ENCODE measurements at regions not wholly inside any gene's neighbourhood (a gene's known extent, or its start where the extent isn't known, plus 50 kb on each side); places are given as distances from the start of the nearest gene placed in this dataset.
"Not testable (repeated sequence)": the region's sequence is repeated elsewhere in the genome, so short reads cannot be mapped to it uniquely, and the experiment has no call there.

- ATAC-seq; H3K27me3 ChIP-seq (ENCODE audit: control insufficient read depth, insufficient read depth, low read length); H3K9me3 ChIP-seq (ENCODE audit: control insufficient read depth, insufficient read depth, low read depth, low read length); POLR2A ChIA-PET; CTCF ChIA-PET; in situ Hi-C loops (cut with HindIII; ENCODE audit: low pct_unique_long_range_greater_than_20kb, low sequenced_read_pairs); intact Hi-C loops (cut with micrococcal nuclease; ENCODE audit: unreplicated experiment); H3K27ac ChIP-seq (ENCODE audit: low read length); BruUV-seq (replicated peaks); H3K4me3 ChIP-seq (ENCODE audit: low read depth in 2 of 2, low read length in 2 of 2); H3K36me3 ChIP-seq (ENCODE audit: control insufficient read depth, insufficient read depth, low read length); H3K4me1 ChIP-seq (ENCODE audit: control insufficient read depth, insufficient read depth, low read length); DNase-seq (ENCODE audit: low read depth, low spot score): not testable (repeated sequence)
Measured at GRCh38 chr13:22859411-22859810, 321.4 kb upstream of the SGCG start.

DNA sequence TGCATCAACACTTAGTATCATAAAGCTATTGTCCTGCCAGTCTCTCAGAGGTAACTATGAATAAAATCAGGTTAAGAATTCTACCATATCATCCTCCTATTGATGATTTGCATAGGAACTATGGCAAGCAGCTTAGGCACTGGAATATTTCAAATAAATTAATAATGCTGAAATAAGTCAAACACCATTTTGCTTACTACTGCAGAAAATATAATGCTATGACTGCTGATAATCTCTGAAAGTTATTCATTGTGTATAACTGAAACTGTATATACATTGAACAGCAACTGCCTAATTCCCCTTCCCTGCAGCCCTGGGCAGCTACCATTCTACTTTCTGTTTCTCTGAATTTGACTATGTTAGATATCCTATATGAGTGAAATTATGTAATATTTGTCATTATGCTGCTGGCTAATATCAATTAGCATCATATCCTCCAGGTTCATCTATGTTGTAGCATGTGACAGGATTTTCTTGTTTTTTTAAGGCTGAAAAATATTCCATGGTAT, 318.8 kb upstream of the SGCG start:
- in situ Hi-C loops (cut with HindIII; ENCODE audit: low pct_unique_long_range_greater_than_20kb, low sequenced_read_pairs) (no loop called here), intact Hi-C loops (cut with micrococcal nuclease; ENCODE audit: unreplicated experiment) (no loop called here)
- no TSS peak for BruUV-seq (replicated peaks)
- Histone ChIP-seq H3K36me3 (ENCODE audit: control insufficient read depth, insufficient read depth, low read length) (no peaks in the 10 kb centered on the region), H3K4me1 (ENCODE audit: control insufficient read depth, insufficient read depth, low read length) (no peaks in the 10 kb centered on the region), H3K9me3 (ENCODE audit: control insufficient read depth, insufficient read depth, low read depth, low read length) (no peaks in the 10 kb centered on the region), H3K27ac (ENCODE audit: low read length) (no peak overlapping the region), H3K27me3 (ENCODE audit: control insufficient read depth, insufficient read depth, low read length) (no peaks in the 10 kb centered on the region), H3K4me3 (ENCODE audit: low read depth in 2 of 2, low read length in 2 of 2) (no peak overlapping the region)
- ATAC-seq (no peak), DNase-seq (ENCODE audit: low read depth, low spot score) (no peak)
- ChIA-PET POLR2A (no interaction called here), CTCF (interaction anchor here (0.5 kb wide), 1 partner anchor 19 kb away, joined by 5 read pairs; no protein-coding TSS in a partner anchor)
- TF ChIP-seq, protein P1, sequence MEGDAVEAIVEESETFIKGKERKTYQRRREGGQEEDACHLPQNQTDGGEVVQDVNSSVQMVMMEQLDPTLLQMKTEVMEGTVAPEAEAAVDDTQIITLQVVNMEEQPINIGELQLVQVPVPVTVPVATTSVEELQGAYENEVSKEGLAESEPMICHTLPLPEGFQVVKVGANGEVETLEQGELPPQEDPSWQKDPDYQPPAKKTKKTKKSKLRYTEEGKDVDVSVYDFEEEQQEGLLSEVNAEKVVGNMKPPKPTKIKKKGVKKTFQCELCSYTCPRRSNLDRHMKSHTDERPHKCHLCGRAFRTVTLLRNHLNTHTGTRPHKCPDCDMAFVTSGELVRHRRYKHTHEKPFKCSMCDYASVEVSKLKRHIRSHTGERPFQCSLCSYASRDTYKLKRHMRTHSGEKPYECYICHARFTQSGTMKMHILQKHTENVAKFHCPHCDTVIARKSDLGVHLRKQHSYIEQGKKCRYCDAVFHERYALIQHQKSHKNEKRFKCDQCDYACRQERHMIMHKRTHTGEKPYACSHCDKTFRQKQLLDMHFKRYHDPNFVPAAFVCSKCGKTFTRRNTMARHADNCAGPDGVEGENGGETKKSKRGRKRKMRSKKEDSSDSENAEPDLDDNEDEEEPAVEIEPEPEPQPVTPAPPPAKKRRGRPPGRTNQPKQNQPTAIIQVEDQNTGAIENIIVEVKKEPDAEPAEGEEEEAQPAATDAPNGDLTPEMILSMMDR (IDR thresholded peaks at IDR 0.05): no peak
- TF ChIP-seq, protein P2, sequence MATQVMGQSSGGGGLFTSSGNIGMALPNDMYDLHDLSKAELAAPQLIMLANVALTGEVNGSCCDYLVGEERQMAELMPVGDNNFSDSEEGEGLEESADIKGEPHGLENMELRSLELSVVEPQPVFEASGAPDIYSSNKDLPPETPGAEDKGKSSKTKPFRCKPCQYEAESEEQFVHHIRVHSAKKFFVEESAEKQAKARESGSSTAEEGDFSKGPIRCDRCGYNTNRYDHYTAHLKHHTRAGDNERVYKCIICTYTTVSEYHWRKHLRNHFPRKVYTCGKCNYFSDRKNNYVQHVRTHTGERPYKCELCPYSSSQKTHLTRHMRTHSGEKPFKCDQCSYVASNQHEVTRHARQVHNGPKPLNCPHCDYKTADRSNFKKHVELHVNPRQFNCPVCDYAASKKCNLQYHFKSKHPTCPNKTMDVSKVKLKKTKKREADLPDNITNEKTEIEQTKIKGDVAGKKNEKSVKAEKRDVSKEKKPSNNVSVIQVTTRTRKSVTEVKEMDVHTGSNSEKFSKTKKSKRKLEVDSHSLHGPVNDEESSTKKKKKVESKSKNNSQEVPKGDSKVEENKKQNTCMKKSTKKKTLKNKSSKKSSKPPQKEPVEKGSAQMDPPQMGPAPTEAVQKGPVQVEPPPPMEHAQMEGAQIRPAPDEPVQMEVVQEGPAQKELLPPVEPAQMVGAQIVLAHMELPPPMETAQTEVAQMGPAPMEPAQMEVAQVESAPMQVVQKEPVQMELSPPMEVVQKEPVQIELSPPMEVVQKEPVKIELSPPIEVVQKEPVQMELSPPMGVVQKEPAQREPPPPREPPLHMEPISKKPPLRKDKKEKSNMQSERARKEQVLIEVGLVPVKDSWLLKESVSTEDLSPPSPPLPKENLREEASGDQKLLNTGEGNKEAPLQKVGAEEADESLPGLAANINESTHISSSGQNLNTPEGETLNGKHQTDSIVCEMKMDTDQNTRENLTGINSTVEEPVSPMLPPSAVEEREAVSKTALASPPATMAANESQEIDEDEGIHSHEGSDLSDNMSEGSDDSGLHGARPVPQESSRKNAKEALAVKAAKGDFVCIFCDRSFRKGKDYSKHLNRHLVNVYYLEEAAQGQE (IDR thresholded peaks at IDR 0.05; ENCODE audit: insufficient read depth in 1 of 2, low read depth in 2 of 2, low read length in 1 of 2): no peak
- TF ChIP-seq SIN3A (IDR thresholded peaks at IDR 0.05; ENCODE audit: borderline replicate concordance, insufficient read depth, low read depth, low read length): no peak
- no peak for TF ChIP-seq TCF7L2 (IDR thresholded peaks at IDR 0.05; ENCODE audit: low read depth, low read length)
- no peak for TF ChIP-seq POLR2AphosphoS5 (IDR thresholded peaks at IDR 0.05; ENCODE audit: low read depth, low read length)

DNA sequence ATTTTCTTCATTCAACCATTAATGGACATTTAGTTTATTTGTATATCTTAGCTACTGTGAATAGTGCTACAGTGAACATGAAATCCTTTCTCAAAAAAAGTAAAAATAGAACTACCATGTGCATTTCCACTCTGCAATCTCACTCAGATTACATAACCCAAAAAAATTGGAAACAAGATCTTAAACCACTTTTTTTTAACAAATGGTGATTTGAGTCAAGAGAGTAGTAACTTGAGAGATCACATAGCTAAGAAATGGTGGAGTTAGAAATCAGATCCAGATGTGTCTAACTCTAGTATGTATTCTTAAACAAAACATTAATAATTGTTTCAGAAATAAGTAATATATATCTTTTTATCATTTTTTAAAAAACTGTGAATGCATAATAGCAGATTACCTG, 318.3 kb upstream of the SGCG start:
- ATAC-seq: no peak
- no TSS peak for BruUV-seq (replicated peaks)
- ChIA-PET CTCF (interaction anchor here (0.5 kb wide), 1 partner anchor 19 kb away, joined by 5 read pairs; no protein-coding TSS in a partner anchor), POLR2A (no interaction called here)
- H3K36me3 ChIP-seq (ENCODE audit: control insufficient read depth, insufficient read depth, low read length): no peaks in the 10 kb centered on the region
- no peak overlapping the region for H3K4me3 ChIP-seq (ENCODE audit: low read depth in 2 of 2, low read length in 2 of 2)
- no peaks in the 10 kb centered on the region for H3K27me3 ChIP-seq (ENCODE audit: control insufficient read depth, insufficient read depth, low read length)
- H3K27ac ChIP-seq (ENCODE audit: low read length): no peak overlapping the region
- H3K9me3 ChIP-seq (ENCODE audit: control insufficient read depth, insufficient read depth, low read depth, low read length): no peaks in the 10 kb centered on the region
- TF ChIP-seq TCF7L2 (IDR thresholded peaks at IDR 0.05; ENCODE audit: low read depth, low read length): no peak
- no peak for TF ChIP-seq POLR2AphosphoS5 (IDR thresholded peaks at IDR 0.05; ENCODE audit: low read depth, low read length)
- TF ChIP-seq, protein P1 (IDR thresholded peaks at IDR 0.05): no peak
- in situ Hi-C loops (cut with HindIII; ENCODE audit: low pct_unique_long_range_greater_than_20kb, low sequenced_read_pairs): no loop called here
- H3K4me1 ChIP-seq (ENCODE audit: control insufficient read depth, insufficient read depth, low read length): no peaks in the 10 kb centered on the region
- intact Hi-C loops (cut with micrococcal nuclease; ENCODE audit: unreplicated experiment): no loop called here
- DNase-seq (ENCODE audit: low read depth, low spot score): no peak
